HG02938 (cell line): ENCODE measurements at regions not wholly inside any gene's neighbourhood (a gene's known extent, or its start where the extent isn't known, plus 50 kb on each side); places are given as distances from the start of the nearest gene placed in this dataset.
"Not testable (repeated sequence)": the region's sequence is repeated elsewhere in the genome, so short reads cannot be mapped to it uniquely, and the experiment has no call there.

Experiments
- ATAC-seq: cut with Tn5 transposase; IDR thresholded peaks from one replicate; pipeline ENCODE4 v1.9.1; 2021; ENCODE audit warnings: mild to moderate bottlenecking, moderate library complexity; ENCODE audit not compliant: unreplicated experiment

GRCh38 chr1:96559707-96560596, 161.6 kb upstream of the PTBP2 start:
- no peak for ATAC-seq

- ATAC-seq = no peak
Measured at GRCh38 chr1:96562094-96562493, 159.5 kb upstream of the PTBP2 start.

- ATAC-seq = not testable (repeated sequence)
Measured at GRCh38 chr1:96564401-96564800, 157.2 kb upstream of the PTBP2 start.

GRCh38 chr1:96565546-96565945, 156.0 kb upstream of the PTBP2 start:
- ATAC-seq = no peak

- ATAC-seq = no peak
Measured at GRCh38 chr1:96568639-96569038, 152.9 kb upstream of the PTBP2 start.

- no peak for ATAC-seq
Measured at GRCh38 chr1:96569288-96569687, 152.3 kb upstream of the PTBP2 start.

GRCh38 chr1:96579636-96580035, 141.9 kb upstream of the PTBP2 start:
- ATAC-seq = no peak

- no peak for ATAC-seq
Measured at GRCh38 chr1:96580920-96581319, 140.7 kb upstream of the PTBP2 start.

- ATAC-seq = no peak
Measured at GRCh38 chr1:96581772-96582171, 139.8 kb upstream of the PTBP2 start.

GRCh38 chr1:96583903-96584302, 137.7 kb upstream of the PTBP2 start:
- no peak for ATAC-seq

- ATAC-seq = no peak
Measured at GRCh38 chr1:96587222-96587621, 134.4 kb upstream of the PTBP2 start.

- no peak for ATAC-seq
Measured at GRCh38 chr1:96588416-96588995, 133.1 kb upstream of the PTBP2 start.

GRCh38 chr1:96595530-96595929, 126.1 kb upstream of the PTBP2 start:
- not testable (repeated sequence) for ATAC-seq

GRCh38 chr1:96596226-96596922, 125.2 kb upstream of the PTBP2 start:
- peak; percentile 83 for ATAC-seq

GRCh38 chr1:96597218-96597617, 124.4 kb upstream of the PTBP2 start:
- ATAC-seq = no peak

- ATAC-seq = no peak
Measured at GRCh38 chr1:96598416-96599168, 123.0 kb upstream of the PTBP2 start.

GRCh38 chr1:96604620-96605019, 117.0 kb upstream of the PTBP2 start:
- ATAC-seq = not testable (repeated sequence)

GRCh38 chr1:96617375-96617774, 104.2 kb upstream of the PTBP2 start:
- not testable (repeated sequence) for ATAC-seq

GRCh38 chr1:96632045-96632664, 89.4 kb upstream of the PTBP2 start:
- ATAC-seq = no peak

- ATAC-seq = no peak
Measured at GRCh38 chr1:96633695-96634094, 87.9 kb upstream of the PTBP2 start.

GRCh38 chr1:96634883-96635282, 86.7 kb upstream of the PTBP2 start:
- ATAC-seq = no peak
